Brain microvascular endothelial cell (primary cell): ENCODE measurements at regions not wholly inside any gene's neighbourhood (a gene's known extent, or its start where the extent isn't known, plus 50 kb on each side); places are given as distances from the start of the nearest gene placed in this dataset.

Experiments
- DNase-seq: peaks from one replicate; pipeline ENCODE4 v3.0.0-alpha.2; 2020
- H3K27ac ChIP-seq: fragments of 250-450 bp; sonication (Bioruptor Pico); 2 replicates; pipeline ENCODE4 v1.5.1; 2020; ENCODE audit warnings: mild to moderate bottlenecking, moderate library complexity
- H3K27me3 ChIP-seq: fragments of 250-450 bp; sonication (Bioruptor Pico); replicated peaks from 2 replicates; pipeline ENCODE4 v1.5.1; 2020; ENCODE audit warnings: mild to moderate bottlenecking
- H3K36me3 ChIP-seq: fragments of 250-450 bp; sonication (Bioruptor Pico); replicated peaks from 2 replicates; pipeline ENCODE4 v1.5.1; 2020; ENCODE audit warnings: mild to moderate bottlenecking
- H3K4me3 ChIP-seq: 2 replicates; pipeline ENCODE4 v1.5.1; 2011; ENCODE audit warnings: low read depth, mild to moderate bottlenecking, control low read depth, low read length, moderate library complexity
- CTCF ChIP-seq: IDR thresholded peaks from 2 replicates; pipeline ENCODE4 v1.5.1; 2011; ENCODE audit warnings: low read depth, mild to moderate bottlenecking, moderate library complexity, low read length, control low read depth, inconsistent platforms; ENCODE audit errors: missing control alignments
- in situ Hi-C: cut with HindIII; loops from 2 replicates; pipeline ENCODE4 v1.10.0; 2017; ENCODE audit warnings: low sequenced_read_pairs, low pct_ligation_motif_present

GRCh38 chr5:136720674-136721073, 355.3 kb upstream of the TRPC7 start:
- in situ Hi-C loops = no loop called here
- Histone ChIP-seq H3K36me3 (no peaks in the 10 kb centered on the region), H3K4me3 (no peak overlapping the region), H3K27me3 (no peaks in the 10 kb centered on the region), H3K27ac (no peak overlapping the region)
- DNase-seq = no peak
- no peak for TF ChIP-seq CTCF

- TF ChIP-seq CTCF = no peak
- H3K36me3 ChIP-seq = no peaks in the 10 kb centered on the region
- H3K4me3 ChIP-seq = no peak overlapping the region
- in situ Hi-C loops = no loop called here
- no peak overlapping the region for H3K27ac ChIP-seq
- DNase-seq = no peak
- no peaks in the 10 kb centered on the region for H3K27me3 ChIP-seq
These were observed 352.6 kb upstream of the TRPC7 start for GRCh38 chr5:136717917-136718316.

GRCh38 chr5:136714286-136714685, 348.9 kb upstream of the TRPC7 start:
- TF ChIP-seq CTCF = no peak

GRCh38 chr5:136712628-136713027, 347.3 kb upstream of the TRPC7 start:
- no peaks in the 10 kb centered on the region for H3K36me3 ChIP-seq
- in situ Hi-C loops = no loop called here
- no peak for DNase-seq
- no peak for TF ChIP-seq CTCF
- no peak overlapping the region for H3K27ac ChIP-seq
- no peaks in the 10 kb centered on the region for H3K27me3 ChIP-seq
- no peak overlapping the region for H3K4me3 ChIP-seq

More at GRCh38 chr5:136714286-136714685, 348.9 kb upstream of the TRPC7 start:
- no peak for DNase-seq
- no peak overlapping the region for H3K4me3 ChIP-seq
- no peaks in the 10 kb centered on the region for H3K36me3 ChIP-seq
- no peak overlapping the region for H3K27ac ChIP-seq
- in situ Hi-C loops = no loop called here
- no peaks in the 10 kb centered on the region for H3K27me3 ChIP-seq

GRCh38 chr5:136710834-136711233, 345.5 kb upstream of the TRPC7 start:
- H3K4me3 ChIP-seq = no peak overlapping the region
- in situ Hi-C loops = no loop called here
- DNase-seq = no peak
- no peak overlapping the region for H3K27ac ChIP-seq
- no peak for TF ChIP-seq CTCF
- no peaks in the 10 kb centered on the region for H3K36me3 ChIP-seq
- H3K27me3 ChIP-seq = no peaks in the 10 kb centered on the region

- TF ChIP-seq CTCF = no peak
- no peaks in the 10 kb centered on the region for H3K27me3 ChIP-seq
- DNase-seq = no peak
- in situ Hi-C loops = no loop called here
- H3K36me3 ChIP-seq = no peaks in the 10 kb centered on the region
- no peak overlapping the region for H3K27ac ChIP-seq
- no peak overlapping the region for H3K4me3 ChIP-seq
These were observed 338.4 kb upstream of the TRPC7 start for GRCh38 chr5:136703706-136704105.
